Smooth muscle cell (in vitro differentiated cells): ENCODE measurements at regions not wholly inside any gene's neighbourhood (a gene's known extent, or its start where the extent isn't known, plus 50 kb on each side); places are given as distances from the start of the nearest gene placed in this dataset.
A peak's percentile ranks its signal among the peaks of the same experiment; 100 is the strongest.

ENCODE experiments used
- DNase-seq: peaks from one replicate; lab custom pipeline; 2025; ENCODE audit not compliant: unreplicated experiment; lab: John Stamatoyannopoulos, UW
- H2AFZ ChIP-seq: fragments of 200-600 bp; sonication (generic); 2 replicates; pipeline ENCODE4 v1.6.0; 2016; ENCODE audit warnings: antibody characterized with exemption, low read depth, mild to moderate bottlenecking
- H3F3A ChIP-seq: fragments of 200-600 bp; sonication (generic); 2 replicates; pipeline ENCODE4 v1.6.0; 2017; ENCODE audit warnings: antibody characterized with exemption, low read depth
- H3K27ac ChIP-seq: fragments of 200-600 bp; sonication (generic); 2 replicates; pipeline ENCODE4 v1.5.1; 2016; ENCODE audit warnings: low read depth, mild to moderate bottlenecking
- H3K27me3 ChIP-seq: fragments of 200-600 bp; sonication (generic); 2 replicates; pipeline ENCODE4 v1.6.1; 2016; ENCODE audit warnings: low read depth, mild to moderate bottlenecking
- H3K36me3 ChIP-seq: fragments of 200-600 bp; sonication (generic); 2 replicates; pipeline ENCODE4 v1.5.1; 2016; ENCODE audit warnings: low read depth
- H3K4me1 ChIP-seq: fragments of 200-600 bp; sonication (generic); 2 replicates; pipeline ENCODE4 v1.5.1; 2016; ENCODE audit warnings: low read depth
- H3K4me2 ChIP-seq: fragments of 200-600 bp; sonication (generic); 2 replicates; pipeline ENCODE4 v1.6.0; 2016; ENCODE audit warnings: mild to moderate bottlenecking
- H3K4me3 ChIP-seq: fragments of 200-600 bp; sonication (generic); 2 replicates; pipeline ENCODE4 v1.5.1; 2016; ENCODE audit warnings: mild to moderate bottlenecking
- H3K79me2 ChIP-seq: fragments of 200-600 bp; sonication (generic); 2 replicates; pipeline ENCODE4 v1.6.0; 2016; ENCODE audit warnings: low read depth, mild to moderate bottlenecking
- H3K9ac ChIP-seq: fragments of 200-600 bp; sonication (generic); 2 replicates; pipeline ENCODE4 v1.6.0; 2016; ENCODE audit warnings: low read depth
- H3K9me3 ChIP-seq: fragments of 200-600 bp; sonication (generic); replicated peaks from 2 replicates; pipeline ENCODE4 v1.5.1; 2016; ENCODE audit warnings: low read depth
- H4K20me1 ChIP-seq: fragments of 200-600 bp; sonication (generic); 2 replicates; pipeline ENCODE4 v1.6.0; 2016; ENCODE audit warnings: low read depth
- CTCF ChIP-seq: fragments of 200-600 bp; sonication (generic); IDR thresholded peaks from 2 replicates; pipeline ENCODE4 v1.5.1; 2017; ENCODE audit warnings: borderline replicate concordance, mild to moderate bottlenecking, antibody characterized with exemption; ENCODE audit not compliant: insufficient read depth, poor library complexity, severe bottlenecking
- WGBS: methylation state at CpG from one replicate; pipeline ENCODE4 v1.1.7; 2016; ENCODE audit warnings: low lambda C conversion rate; 5-methylcytosine and 5-hydroxymethylcytosine counted together

GRCh38 chr12:42819846-42820245, 230.3 kb upstream of the PRICKLE1 start:
- Histone ChIP-seq H3K4me1 (no peaks in the 10 kb centered on the region), H3K4me3 (no peak overlapping the region), H3K36me3 (no peaks in the 10 kb centered on the region), H3K79me2 (no peaks in the 10 kb centered on the region), H3K4me2 (no peak overlapping the region), H2AFZ (peak overlapping the region; percentile 8), H3K9ac (no peak overlapping the region), H3F3A (no peaks in the 10 kb centered on the region), H4K20me1 (no peaks in the 10 kb centered on the region), H3K9me3 (no peaks in the 10 kb centered on the region), H3K27ac (no peak overlapping the region), H3K27me3 (no peaks in the 10 kb centered on the region)
- no peak for TF ChIP-seq CTCF
- DNase-seq, result no peak
- 56% methylated on average over 6 of the region's 6 CpGs for WGBS

GRCh38 chr12:42815068-42815467, 225.5 kb upstream of the PRICKLE1 start:
- TF ChIP-seq CTCF, result no peak
- H2AFZ ChIP-seq, result peak overlapping the region; percentile 69
- H3K4me1 ChIP-seq, result no peaks in the 10 kb centered on the region
- WGBS, result 60% methylated on average over 2 of the region's 2 CpGs
- no peak for DNase-seq
- H3K9me3 ChIP-seq, result no peaks in the 10 kb centered on the region
- no peak overlapping the region for H3K4me2 ChIP-seq
- no peaks in the 10 kb centered on the region for H3F3A ChIP-seq
- H3K79me2 ChIP-seq, result no peaks in the 10 kb centered on the region
- no peaks in the 10 kb centered on the region for H3K27me3 ChIP-seq
- H4K20me1 ChIP-seq, result no peaks in the 10 kb centered on the region
- H3K36me3 ChIP-seq, result no peaks in the 10 kb centered on the region
- H3K4me3 ChIP-seq, result no peak overlapping the region
- H3K27ac ChIP-seq, result no peak overlapping the region
- no peak overlapping the region for H3K9ac ChIP-seq

GRCh38 chr12:42812871-42813270, 223.3 kb upstream of the PRICKLE1 start:
- Histone ChIP-seq H3K36me3 (no peaks in the 10 kb centered on the region), H3K27me3 (no peaks in the 10 kb centered on the region), H3K27ac (no peak overlapping the region), H3F3A (peaks cover 4% of the 10 kb centered on the region), H3K9me3 (no peaks in the 10 kb centered on the region), H3K4me1 (peaks cover 9% of the 10 kb centered on the region), H3K79me2 (no peaks in the 10 kb centered on the region), H3K4me3 (no peak overlapping the region), H3K9ac (no peak overlapping the region), H2AFZ (no peak overlapping the region), H3K4me2 (no peak overlapping the region), H4K20me1 (no peaks in the 10 kb centered on the region)
- no peak for DNase-seq
- no peak for TF ChIP-seq CTCF
- WGBS, result 88% methylated on average over 3 of the region's 3 CpGs

- no peaks in the 10 kb centered on the region for H4K20me1 ChIP-seq
- no peaks in the 10 kb centered on the region for H3K36me3 ChIP-seq
- no peak overlapping the region for H3K27ac ChIP-seq
- no peak for TF ChIP-seq CTCF
- no peaks in the 10 kb centered on the region for H3K9me3 ChIP-seq
- peak overlapping the region; percentile 5 for H2AFZ ChIP-seq
- no peaks in the 10 kb centered on the region for H3K79me2 ChIP-seq
- H3K4me3 ChIP-seq, result no peak overlapping the region
- no peak for DNase-seq
- H3F3A ChIP-seq, result peaks cover 8% of the 10 kb centered on the region
- H3K4me1 ChIP-seq, result peaks cover 9% of the 10 kb centered on the region
- no peak overlapping the region for H3K4me2 ChIP-seq
- H3K27me3 ChIP-seq, result no peaks in the 10 kb centered on the region
- no peak overlapping the region for H3K9ac ChIP-seq
Observed at GRCh38 chr12:42812086-42812485, 222.5 kb upstream of the PRICKLE1 start.
